22Rv1 (cell line): ENCODE measurements at regions not wholly inside any gene's neighbourhood (a gene's known extent, or its start where the extent isn't known, plus 50 kb on each side); places are given as distances from the start of the nearest gene placed in this dataset.

Experiments used
- ZFX ChIP-seq: fragments of 450-650 bp; IDR thresholded peaks from 2 replicates; pipeline ENCODE4 v1.6.1; 2017; ENCODE audit warnings: antibody characterized with exemption, borderline replicate concordance
- TF ChIP-seq, protein P1 (sequence below): fragments of 450-650 bp; IDR thresholded peaks from 2 replicates; pipeline ENCODE4 v1.5.1; 2017; ENCODE audit warnings: mild to moderate bottlenecking

GRCh38 chr4:132991111-132991510 lies 158.0 kb upstream of the PCDH10 start:
- TF ChIP-seq, protein P1, sequence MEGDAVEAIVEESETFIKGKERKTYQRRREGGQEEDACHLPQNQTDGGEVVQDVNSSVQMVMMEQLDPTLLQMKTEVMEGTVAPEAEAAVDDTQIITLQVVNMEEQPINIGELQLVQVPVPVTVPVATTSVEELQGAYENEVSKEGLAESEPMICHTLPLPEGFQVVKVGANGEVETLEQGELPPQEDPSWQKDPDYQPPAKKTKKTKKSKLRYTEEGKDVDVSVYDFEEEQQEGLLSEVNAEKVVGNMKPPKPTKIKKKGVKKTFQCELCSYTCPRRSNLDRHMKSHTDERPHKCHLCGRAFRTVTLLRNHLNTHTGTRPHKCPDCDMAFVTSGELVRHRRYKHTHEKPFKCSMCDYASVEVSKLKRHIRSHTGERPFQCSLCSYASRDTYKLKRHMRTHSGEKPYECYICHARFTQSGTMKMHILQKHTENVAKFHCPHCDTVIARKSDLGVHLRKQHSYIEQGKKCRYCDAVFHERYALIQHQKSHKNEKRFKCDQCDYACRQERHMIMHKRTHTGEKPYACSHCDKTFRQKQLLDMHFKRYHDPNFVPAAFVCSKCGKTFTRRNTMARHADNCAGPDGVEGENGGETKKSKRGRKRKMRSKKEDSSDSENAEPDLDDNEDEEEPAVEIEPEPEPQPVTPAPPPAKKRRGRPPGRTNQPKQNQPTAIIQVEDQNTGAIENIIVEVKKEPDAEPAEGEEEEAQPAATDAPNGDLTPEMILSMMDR = no peak
- TF ChIP-seq ZFX = no peak
